ENCODE measurements at regions not wholly inside any gene's neighbourhood (a gene's known extent, or its start where the extent isn't known, plus 50 kb on each side); places are given as distances from the start of the nearest gene placed in this dataset.

DNA sequence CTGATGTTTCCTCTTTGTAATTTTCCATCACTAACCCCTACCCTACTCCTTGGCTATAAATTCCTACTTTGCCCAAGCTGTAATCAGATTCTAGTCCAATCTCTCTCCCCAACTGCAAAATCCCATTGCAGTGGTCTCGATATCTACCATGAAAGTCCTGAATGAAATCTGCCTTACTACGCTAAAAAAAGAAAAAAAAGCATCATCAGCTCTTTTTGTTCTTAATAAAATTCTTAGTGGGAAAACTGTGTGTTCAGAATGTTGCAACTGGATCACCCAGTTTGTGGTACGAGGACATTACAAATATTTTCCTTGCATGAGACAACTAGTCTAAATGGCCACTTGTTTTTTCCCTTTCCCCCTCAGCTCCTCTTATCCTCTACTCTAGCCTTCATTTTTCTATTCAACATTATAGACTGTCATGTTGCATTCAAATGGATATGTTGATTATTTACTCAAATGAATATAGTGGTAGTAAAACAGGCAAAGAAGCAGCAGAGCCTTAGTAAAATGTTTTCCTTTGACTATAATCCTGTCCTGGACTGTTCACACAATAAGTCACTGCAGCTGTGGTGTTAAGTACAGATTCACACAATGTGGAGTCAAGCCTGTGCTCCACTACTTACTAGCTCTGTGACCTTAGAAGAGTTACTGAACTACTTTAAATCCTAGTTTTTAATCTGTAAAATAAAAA lies 527.1 kb upstream of the MARCKS start:
- no peak for DNase-seq (ENCODE audit: extremely low spot score, insufficient read length, low read depth)
- FAIRE-seq = no peak

DNA sequence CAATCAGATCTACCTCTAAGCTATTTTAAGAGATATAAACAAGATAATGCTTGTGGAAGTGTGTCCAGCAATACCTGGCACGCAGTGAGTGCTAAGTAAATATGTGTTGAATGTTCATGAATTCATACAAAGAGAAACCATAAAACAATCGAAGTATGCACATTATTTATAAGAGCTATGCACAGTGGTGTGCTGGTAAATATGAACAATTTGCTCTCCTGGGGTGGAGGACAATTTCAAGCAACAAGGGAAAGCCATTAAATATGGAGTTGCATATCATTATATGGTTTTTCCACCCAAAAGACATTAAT lies 526.6 kb upstream of the MARCKS start:
- FAIRE-seq = no peak
- no peak for DNase-seq (ENCODE audit: extremely low spot score, insufficient read length, low read depth)

DNA sequence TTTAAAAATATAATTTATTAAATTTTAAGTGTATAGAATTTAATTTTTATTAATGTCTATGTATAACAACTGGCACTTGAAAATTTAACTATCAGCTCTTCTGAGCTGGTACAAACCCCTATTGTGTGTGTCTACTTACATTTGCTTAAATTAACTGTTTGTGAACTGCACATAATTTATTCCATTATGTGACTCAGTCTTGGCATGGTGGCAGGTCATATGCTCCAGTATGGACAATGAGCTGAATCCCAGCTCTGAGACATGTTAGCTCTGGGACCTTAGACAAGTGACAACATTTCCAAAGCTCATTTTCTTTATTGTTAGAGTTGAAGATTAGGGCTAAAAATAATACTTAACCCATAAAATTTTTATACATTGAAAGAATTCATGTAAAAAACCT lies 526.1 kb upstream of the MARCKS start:
- FAIRE-seq = no peak
- no peak for DNase-seq (ENCODE audit: extremely low spot score, insufficient read length, low read depth)

DNA sequence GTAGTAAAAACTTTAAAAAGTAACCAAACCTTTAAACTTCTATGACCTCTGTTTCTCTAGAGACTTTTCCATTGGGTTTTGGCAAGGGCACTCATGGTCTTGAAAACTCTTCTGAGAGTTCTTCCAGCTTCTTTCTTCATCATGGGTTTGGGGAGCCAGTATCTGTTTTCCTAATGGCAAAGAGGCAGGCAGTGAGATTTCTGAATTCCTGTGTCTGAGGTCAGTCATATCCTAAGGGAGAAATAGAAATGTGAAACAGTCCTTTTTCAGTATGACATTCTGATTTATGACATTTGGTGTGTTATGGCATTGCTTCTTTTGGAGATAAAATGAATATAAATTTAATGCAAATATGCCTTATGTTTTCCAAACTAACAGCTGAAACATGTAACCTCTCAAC lies 518.5 kb upstream of the MARCKS start:
- FAIRE-seq = no peak
- no peak for DNase-seq (ENCODE audit: extremely low spot score, insufficient read length, low read depth)

DNA sequence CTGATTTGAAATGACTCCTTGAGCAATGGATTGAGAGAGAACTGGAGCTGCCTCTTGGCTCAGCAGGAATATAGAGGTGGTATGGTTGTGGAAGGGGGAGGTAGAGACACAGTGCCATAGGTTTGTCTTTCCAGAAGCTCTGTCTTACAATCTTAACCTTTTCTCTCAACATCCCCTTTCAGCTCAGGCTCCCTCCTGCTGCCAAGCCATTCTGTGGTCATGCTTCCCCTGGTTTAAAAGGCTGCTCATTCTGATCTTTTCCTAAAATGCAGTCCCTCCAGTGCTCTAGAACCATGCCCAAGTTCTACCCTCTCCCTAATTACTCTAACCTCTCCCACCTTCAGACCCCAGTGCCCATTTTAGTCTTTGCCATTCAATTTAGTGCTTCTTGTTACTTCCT lies 517.9 kb upstream of the MARCKS start:
- DNase-seq (ENCODE audit: extremely low spot score, insufficient read length, low read depth) (no peak), FAIRE-seq (no peak)

DNA sequence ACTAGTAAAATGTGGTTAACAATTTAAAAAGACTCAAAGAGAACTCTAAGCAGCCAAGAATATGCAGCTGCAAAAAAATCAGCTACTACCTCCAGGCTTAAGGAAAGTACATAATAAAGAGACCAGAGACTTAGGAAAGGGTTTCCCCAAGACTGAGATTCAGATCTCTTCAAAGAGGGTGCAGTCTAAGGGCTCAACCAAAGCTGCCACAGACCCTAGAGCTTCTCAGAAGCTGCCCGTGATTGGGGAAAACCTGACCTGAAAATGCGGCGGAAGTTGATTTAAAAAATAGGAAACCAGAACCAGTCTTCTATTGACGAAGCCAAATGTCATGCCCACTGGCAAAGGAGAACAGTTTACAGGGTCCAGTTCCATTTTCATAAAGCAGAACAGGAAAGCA lies 516.8 kb upstream of the MARCKS start:
- DNase-seq (ENCODE audit: extremely low spot score, insufficient read length, low read depth) (no peak), FAIRE-seq (no peak)

DNA sequence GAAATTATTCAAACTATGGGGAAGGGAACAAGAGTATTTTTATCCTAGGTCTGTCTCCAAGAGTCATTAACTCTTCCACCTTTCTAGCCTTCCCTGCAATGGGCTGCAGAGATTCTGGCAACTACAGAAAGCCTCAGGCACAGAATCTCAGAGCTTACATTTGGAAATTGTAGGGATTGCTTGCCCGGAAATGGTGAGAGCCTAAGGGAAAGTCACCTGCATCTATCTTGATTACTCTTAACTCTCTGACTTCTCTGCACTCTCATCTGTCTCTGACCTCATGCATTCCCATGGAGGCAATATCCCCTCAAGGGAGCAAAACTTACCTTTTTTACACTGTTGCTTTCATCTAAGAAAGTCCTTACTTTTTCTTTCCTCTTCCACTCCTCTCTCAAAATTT lies 513.2 kb upstream of the MARCKS start:
- no peak for DNase-seq (ENCODE audit: extremely low spot score, insufficient read length, low read depth)
- FAIRE-seq = no peak

DNA sequence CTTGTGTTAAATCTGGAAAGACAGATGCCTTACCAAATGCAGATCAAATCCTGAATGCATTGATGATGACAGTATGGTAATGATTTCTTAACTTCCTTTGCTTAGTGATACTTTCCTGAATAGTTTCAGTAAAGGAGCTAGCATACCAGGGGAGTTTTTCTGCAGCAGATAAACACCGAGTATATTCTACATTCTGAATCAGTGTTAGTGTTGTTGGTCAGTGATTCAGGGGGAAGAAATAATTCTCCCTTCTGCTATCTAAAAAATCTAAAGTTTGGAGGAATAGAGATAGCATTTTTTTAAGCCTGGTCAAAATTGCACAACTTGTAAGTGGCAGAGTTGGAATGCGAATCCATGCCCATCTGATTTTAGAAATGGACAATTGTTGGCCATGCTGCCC lies 512.2 kb upstream of the MARCKS start:
- FAIRE-seq (no peak), DNase-seq (ENCODE audit: extremely low spot score, insufficient read length, low read depth) (no peak)

DNA sequence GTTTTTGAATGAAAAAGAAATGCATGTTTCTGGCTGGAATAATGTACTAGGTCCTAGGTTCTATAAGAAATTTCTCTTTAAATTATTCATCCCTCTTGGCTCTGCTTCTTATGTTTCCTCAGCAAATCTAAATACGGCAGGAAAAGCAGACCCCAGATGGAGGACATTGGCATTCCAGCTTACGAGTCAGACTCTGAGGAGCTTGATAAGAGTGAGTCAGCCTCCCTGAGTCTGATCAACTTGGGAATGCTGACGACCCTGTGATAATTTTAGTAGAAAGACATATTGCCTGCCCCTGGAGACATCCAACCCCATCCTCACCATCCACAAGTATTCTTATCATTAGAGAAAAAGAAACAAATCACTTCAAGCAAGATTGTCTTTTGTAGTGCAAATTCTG lies 509.7 kb upstream of the MARCKS start:
- DNase-seq (ENCODE audit: extremely low spot score, insufficient read length, low read depth) (no peak), FAIRE-seq (no peak)

DNA sequence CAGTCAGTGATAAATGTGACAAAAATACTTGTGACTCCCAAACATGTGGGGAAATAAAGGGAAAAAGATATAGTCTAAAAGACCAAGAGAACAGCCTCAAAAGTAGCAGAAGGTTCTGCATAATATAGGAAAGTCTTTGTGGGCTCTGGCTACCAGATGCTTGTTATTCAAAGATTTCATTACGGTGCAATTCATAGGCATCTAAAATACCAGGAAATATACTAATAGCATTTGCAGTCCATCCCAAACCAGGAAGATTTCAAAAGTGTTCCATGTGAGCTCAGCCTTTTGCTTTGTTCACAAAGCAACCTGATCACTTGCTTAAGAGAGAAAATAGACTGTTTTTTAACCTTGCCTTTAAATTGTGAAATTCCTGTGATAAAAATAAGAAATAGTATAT lies 506.7 kb upstream of the MARCKS start:
- FAIRE-seq = no peak
- no peak for DNase-seq (ENCODE audit: extremely low spot score, insufficient read length, low read depth)

DNA sequence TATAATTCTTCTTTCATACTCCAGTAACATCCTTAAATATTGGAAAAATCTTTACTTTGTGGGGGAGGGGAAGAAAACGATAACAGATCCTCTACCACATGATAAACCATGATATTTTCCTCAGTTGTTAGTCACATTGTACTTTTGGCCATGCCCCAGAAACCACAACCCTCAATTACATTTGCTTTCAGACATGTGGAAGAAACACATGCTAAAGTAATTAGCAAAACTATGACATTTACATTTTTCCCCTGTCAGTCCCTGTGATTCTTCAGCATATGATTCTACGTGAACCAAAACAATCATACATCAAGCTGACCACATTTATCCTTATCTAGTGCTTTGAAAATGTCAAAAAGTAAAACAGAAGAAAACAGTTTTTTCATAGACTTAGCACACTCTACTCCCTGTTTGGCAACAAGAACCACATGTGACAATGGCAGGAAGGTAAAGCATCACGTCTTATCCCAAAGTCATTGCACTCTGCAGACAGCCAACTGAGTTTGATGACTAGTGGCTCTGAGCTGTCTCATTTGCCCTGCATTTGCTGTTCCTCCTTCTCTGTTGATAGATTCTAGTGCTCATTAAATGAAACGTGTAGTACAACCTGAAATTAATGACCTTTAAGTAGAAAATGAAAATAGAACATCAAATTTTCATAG lies 505.8 kb upstream of the MARCKS start:
- FAIRE-seq = no peak

DNA sequence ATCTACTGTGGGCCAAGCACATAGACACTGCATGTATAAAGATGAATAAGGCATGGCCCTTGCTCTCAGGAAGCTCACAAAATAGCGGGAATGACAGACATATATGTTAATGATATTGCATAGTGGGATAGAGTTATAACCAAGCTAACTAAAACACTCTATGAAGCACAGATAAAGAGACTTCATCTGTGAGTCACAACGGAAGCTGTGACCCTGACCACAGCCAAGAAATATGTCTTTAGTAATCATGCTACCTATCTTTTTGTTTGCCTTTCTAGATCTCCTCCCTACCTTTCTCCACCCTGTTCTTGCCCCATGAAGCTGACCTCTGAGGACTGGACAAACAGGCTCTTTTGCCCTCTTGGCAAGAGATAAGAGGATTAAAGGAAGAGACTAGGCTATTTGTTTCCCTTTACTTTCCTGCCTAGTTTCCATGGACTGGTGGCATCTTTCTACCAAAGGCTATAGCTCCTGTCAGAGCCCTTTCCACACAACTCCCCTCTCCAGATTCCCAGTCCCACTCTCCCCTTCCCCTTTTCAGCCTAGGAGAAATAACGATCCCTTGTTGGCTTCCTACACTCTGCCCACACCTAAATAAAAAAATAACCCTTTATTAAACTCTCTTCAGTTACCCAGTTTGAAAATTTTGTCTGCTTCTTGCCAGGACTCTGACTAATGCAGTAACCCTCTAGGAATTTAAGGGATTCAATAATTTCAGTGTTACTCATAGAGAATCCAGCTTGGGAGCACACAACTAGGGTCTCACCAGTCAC lies 504.9 kb upstream of the MARCKS start:
- FAIRE-seq (no peak), DNase-seq (ENCODE audit: extremely low spot score, insufficient read length, low read depth) (no peak)

More for the DNA sequence above, 505.8 kb upstream of the MARCKS start:
- DNase-seq (ENCODE audit: extremely low spot score, insufficient read length, low read depth) = no peak

DNA sequence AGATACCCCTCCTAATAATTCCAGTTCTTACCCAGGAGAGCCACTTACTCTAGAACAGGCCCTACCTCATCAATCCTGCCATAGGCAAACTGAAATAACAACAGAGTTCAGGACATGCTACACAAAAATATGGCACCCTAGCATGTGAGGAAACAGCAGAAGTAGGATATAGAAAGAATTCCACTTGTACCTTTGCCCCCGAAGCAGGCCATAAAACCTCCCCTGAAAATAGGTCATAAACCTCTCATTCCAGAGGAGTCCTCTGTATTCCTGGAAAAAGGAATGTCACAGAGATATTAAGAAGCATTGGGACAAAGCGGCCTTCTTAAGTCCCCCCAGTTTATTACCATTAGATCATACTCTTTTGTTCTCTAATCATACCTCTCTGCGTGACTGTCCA lies 504.3 kb upstream of the MARCKS start:
- FAIRE-seq = no peak
- no peak for DNase-seq (ENCODE audit: extremely low spot score, insufficient read length, low read depth)

DNA sequence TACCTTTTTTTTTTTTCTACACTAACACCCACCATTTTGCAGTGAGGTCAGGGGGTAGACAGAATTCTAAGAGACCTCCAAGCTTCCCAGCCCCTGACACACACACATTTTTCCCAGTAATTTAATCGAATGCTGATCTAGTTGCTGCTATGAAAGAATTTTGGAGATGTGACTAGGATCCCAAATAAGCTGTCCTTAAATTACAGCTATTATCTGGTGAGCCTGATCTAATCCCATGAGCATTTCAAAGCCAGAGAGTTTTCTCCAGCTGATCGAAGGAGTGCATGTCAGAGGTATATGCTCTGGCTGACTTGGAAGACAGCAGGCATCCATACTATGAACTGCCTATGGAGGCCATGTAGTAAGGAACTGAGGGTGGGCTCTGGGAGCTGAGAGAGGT lies 503.8 kb upstream of the MARCKS start:
- DNase-seq (ENCODE audit: extremely low spot score, insufficient read length, low read depth) = no peak
- no peak for FAIRE-seq

DNA sequence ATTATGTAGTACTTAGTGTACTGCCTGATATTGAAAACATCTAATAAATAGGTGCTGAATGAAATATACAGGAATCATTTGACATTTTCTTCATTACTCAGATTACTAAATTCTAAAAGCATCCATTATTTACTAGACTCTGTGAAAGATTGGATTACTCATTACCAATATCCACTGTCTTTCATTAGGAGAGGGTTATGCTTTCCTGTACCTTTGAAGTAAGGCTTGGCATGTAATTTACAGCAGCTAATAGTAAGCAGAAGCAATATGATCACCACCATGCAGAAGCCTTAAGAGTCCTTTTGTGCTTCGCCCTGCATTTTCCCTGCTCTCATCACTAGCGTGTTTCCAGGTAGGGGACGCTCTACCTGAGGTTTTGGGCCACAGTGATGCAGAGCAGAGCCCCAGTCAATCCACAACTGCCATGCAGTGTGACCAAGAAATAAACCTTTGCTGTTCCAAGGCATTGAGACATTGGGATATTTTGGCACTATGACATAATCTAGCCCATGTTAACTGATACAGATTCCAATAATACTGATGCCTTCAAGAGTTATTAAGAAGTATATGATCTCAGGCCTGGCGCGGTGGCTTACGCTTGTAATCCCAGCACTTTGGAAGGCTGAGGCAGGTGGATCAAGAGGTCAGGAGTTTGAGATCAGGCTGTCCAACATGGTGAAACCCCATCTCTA lies 502.8 kb upstream of the MARCKS start:
- FAIRE-seq (no peak), DNase-seq (ENCODE audit: extremely low spot score, insufficient read length, low read depth) (no peak)

DNA sequence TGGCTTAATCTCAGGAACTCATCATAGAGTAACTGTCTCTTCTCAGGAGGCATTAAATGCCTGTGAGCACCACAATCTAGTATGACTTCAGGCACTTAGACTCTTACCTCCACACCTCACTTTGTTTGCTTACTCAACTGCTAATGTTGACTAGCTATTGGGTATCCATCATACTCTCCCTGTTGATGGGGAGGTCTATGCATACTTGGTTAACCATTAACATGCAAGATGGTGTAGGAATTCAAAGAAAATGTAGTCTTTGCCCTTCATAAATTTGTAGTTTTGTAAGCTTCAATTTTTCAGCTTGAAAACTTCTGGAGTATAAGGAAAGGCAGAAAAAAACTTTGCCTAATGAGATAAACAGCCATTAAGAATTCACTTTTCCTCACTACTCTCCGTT lies 501.0 kb upstream of the MARCKS start:
- no peak for FAIRE-seq
- DNase-seq (ENCODE audit: extremely low spot score, insufficient read length, low read depth) = no peak

DNA sequence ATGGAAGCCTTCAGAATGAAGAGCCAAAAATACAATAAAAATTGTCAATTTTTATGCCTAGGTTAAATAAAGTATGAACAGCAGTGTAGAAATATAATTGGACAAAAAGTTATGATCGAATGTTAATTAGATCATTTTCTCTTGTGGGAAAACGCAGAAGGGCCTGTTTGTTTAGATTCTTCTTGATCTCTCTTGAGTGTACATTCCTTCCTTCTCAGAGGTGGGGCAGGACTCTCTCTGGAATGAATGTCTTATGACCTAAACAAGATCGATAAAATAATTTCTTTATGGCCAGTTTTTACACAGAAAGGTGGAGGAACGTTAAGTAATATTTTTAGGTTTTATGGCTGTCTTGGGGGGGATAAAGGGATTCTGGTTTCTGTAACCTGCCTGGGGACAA lies 500.1 kb upstream of the MARCKS start:
- DNase-seq (ENCODE audit: extremely low spot score, insufficient read length, low read depth) = no peak
- FAIRE-seq = no peak

DNA sequence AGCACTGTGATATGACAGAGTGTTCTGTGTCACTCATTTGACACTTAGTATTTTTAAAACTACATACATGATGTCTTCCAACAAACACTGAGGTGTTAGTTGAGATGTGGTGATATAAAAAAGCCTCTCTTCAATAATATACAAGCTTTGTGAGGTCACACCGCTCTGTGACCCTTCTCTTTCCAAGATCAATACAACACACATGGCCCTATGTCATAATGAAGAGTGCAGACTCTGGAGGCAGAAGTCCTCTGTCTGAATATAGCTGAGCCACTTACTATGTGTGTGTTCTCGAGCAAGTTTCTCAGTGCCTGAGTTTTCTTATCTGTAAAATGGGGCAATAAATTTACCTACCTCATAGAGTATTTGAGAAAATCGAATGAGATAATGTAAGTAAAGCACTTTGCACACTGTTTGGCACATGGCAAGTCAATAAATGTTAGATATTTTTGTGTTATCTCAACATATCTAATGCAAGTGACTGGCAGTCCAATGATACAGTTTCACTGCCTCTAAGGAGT lies 499.0 kb upstream of the MARCKS start:
- DNase-seq (ENCODE audit: extremely low spot score, insufficient read length, low read depth) (no peak), FAIRE-seq (no peak)

DNA sequence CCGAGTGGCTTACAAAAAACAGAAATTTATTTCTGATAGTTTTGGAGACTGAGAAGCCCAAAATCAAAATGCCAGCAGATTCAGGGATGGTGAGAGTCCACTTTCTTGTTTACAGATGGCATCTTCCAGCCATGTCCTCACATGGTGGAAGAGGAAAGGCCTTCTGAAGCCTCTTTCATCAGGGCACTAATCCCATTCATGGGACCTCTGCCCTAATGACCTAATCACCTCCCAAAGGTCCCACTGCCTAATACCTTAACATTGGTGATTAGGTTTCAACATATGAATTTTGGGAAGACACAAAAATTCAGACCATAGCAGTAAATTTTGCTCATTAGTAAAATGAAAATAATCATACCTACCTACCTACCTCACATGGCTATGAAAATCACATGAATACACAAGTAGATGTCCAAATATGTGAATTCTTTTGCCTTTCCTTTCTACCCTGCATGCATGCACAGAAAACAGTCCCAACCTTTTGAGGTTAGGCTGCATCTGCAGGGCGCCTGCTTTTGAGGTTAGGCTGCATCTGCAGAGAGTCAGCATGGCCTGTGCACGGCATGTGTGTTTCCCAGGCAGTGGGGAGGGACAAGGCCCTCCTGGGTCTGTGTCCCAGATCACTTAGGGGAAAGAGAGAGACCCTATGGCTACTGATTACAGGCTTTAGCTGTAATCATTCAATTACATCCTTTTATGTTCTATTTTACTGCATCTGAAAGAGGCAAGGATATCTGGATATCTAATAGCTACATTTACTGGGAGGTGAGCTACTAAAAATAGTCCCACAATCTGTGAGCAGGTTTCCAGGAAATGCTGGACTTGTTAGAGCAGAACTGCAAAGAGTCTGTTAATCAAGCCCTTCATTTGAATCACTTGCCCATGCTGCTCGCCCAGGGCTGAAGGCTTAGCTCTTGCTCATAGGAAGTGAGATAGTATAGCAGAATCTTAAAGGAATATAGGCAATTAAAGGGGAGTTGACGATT lies 497.7 kb upstream of the MARCKS start:
- no peak for FAIRE-seq
- no peak for DNase-seq (ENCODE audit: extremely low spot score, insufficient read length, low read depth)
